Activated CD4-positive, CD25-positive, alpha-beta regulatory T cell treated with anti-CD3 and anti-CD28 coated beads, Interleukin-2, amount 50 U/mL, for 24 hours (primary cell): ENCODE measurements at regions not wholly inside any gene's neighbourhood (a gene's known extent, or its start where the extent isn't known, plus 50 kb on each side); places are given as distances from the start of the nearest gene placed in this dataset.
"Not testable (repeated sequence)": the region's sequence is repeated elsewhere in the genome, so short reads cannot be mapped to it uniquely, and the experiment has no call there.

Experiments
- ATAC-seq, 2 donors: fragments of 150-1000 bp; cut with Tn5 transposase; one replicate each; pipeline ENCODE4 v1.10.0; 2021; ENCODE audit warnings: mild to moderate bottlenecking in 1 of 2, moderate library complexity in 1 of 2

DNA sequence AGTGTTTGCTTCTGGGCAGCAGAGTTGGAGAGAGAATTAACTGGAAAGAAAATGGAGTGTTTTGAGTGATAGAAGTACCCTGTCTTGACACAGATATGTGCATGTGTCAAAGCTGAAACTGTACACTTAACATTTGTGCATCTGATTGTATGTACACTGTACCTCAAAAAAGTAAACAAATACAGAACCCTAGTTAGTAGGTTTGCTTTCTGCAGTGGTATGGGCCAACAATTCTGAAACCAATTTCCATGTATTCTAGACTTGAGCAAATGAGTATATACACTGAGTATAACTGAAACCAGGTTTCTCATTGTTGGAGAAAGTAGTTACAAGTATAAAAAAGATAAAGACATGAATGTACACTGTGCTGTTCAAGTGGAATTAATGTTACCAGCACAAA is 52.4 kb downstream of the ELAPOR2 start:
- no peak for ATAC-seq

DNA sequence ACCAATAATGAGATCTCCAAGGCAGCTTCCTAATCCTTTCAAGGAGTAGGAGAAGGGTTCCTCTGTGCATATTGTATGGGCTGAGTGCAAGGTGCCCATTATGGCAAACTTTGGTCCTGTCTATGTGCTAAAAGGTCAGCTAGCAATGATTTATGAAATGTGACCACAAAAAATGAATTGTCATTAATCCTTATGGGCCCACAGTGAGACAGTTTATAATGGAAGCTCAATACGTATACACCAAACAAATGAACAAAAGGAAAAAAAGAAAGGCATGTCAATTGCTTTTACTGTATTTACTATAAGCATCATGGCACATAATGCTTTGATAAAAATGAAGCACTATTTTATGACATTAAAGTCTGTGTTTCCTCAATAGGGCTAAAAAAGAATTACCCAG is 54.5 kb downstream of the ELAPOR2 start:
- ATAC-seq: no peak

GRCh38 chr7:87003872-87004798 is 55.3 kb downstream of the ELAPOR2 start:
- peak in 1 of 2 donors; percentile 30 for ATAC-seq

GRCh38 chr7:87001214-87001613 is 58.2 kb downstream of the ELAPOR2 start:
- no peak for ATAC-seq

DNA sequence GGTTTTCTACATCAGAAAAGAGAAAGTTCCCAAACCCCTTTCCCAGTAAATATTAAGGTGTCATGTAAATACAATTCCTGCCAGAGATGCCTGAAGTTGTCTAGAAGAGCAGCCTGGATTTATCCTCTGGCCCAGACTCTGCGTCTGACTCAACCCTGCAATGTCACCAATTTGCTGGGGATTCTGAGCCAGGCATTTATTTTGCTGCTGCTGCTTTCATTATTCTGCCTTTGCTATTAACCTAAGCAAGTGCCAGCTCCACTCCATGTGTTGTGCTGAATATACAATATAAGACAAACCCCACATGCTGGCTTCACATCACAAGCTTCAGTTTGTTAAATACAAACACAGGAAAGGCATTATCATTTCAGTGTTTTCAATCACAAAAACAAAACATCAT is 59.1 kb downstream of the ELAPOR2 start:
- no peak for ATAC-seq

- no peak for ATAC-seq
These were observed 59.7 kb downstream of the ELAPOR2 start for GRCh38 chr7:86999750-87000149.

DNA sequence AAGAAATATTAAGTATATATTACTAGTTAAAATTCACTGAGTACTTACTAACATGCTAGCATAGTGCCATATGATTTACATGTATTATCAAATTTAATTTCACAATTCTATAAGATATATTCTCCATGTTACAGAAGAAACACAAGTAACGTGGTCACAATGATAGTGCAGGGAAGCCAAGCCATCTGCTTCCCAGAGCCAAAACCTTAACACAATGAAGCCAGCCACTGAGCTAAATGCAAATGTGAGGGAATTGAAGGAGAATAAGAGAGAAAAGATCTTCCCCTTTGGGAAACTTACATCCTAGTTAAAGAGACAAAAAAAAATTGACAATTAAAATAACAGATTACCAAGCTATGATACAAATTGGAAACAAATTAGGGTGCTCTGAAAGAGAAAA is 63.6 kb downstream of the ELAPOR2 start:
- no peak for ATAC-seq

DNA sequence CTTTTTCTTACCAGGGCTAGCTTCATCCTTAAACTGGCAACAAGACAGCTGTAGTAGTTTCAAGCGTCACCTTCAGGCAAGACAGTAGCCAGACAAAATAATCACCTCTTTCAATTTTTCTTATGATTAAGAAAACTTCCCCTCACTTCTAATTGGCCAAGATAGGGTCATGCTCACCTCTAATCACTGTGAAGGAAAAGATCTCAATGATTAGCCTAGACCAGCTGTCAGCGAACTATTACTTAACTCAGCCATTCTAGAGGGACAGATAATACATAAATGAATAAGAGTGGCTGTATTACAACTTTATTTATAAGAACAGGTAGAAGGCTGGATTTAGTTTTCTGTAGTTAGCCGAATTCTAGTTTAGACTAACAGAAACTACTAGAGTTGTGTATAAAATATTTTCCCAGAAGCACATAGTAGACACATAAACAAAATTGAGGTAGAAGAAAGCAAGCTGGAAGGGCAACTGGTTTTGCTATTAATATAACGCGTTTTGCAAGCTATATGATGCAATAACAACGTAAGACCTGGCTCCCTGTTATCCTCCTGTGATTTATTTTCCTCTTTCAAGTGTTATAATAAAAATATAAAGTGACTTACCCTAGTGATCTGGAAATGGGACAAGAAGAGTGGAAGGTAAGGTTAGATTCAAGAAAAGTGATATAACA is 64.3 kb downstream of the ELAPOR2 start:
- no peak for ATAC-seq

- ATAC-seq: no peak
These were observed 67.7 kb downstream of the ELAPOR2 start for GRCh38 chr7:86991771-86992191.

GRCh38 chr7:86991093-86991769 is 68.2 kb downstream of the ELAPOR2 start:
- ATAC-seq: no peak

DNA sequence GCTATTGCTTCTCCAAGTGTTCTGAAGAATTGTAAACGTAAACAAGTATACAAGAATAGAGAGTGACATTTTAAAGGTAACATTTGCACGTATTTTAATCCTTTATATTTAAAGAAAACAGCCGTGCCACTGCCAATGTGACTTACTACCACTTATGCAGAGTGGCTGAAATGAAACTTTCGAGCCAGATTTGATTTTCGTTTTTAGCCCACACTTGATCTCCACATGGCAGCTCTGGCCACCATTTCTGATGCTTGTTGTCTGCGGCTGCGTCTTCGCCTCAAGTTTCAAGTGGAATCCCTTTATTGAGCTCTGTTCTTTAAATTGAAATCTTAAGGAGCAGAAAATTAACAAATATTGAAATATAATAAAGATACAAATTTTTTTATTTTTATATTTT is 70.0 kb downstream of the ELAPOR2 start:
- ATAC-seq: no peak

DNA sequence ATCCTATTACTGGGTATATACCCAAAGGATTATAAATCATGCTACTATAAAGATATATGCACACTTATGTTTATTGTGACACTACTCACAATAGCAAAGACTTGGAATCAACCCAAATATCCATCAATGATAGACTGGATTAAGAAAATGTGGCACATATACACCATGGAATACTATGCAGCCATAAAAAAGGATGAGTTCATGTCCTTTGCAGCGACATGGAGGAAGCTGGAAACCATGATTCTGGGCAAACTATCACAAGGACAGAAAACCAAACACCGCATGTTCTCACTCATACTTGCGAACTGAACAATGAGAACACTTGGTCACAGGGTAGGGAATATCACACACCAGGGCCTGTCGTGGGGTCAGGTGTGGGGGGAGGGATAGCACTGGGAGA is 71.6 kb downstream of the ELAPOR2 start:
- not testable (repeated sequence) for ATAC-seq

DNA sequence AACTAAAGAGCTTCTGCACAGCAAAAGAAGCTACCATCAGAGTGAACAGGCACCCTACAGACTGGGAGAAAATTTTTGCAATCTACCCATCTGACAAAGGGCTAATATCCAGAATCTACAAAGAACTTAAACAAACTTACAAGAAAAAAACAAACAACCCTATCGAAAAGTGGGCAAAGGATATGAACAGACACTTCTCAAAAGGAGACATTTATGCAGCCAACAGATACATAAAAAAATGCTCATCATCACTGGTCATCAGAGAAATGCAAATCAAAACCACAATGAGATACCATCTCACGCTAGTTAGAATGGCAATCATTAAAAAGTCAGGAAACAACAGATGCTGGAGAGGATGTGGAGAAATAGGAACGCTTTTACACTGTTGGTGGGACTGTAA is 72.1 kb downstream of the ELAPOR2 start:
- not testable (repeated sequence) for ATAC-seq

GRCh38 chr7:86985342-86985741 is 74.1 kb downstream of the ELAPOR2 start:
- not testable (repeated sequence) for ATAC-seq

GRCh38 chr7:86983654-86984053 is 75.8 kb downstream of the ELAPOR2 start:
- ATAC-seq: not testable (repeated sequence)

GRCh38 chr7:86981937-86982336 is 77.5 kb downstream of the ELAPOR2 start:
- ATAC-seq: not testable (repeated sequence)

GRCh38 chr7:86981127-86981526 is 78.3 kb downstream of the ELAPOR2 start:
- no peak for ATAC-seq

DNA sequence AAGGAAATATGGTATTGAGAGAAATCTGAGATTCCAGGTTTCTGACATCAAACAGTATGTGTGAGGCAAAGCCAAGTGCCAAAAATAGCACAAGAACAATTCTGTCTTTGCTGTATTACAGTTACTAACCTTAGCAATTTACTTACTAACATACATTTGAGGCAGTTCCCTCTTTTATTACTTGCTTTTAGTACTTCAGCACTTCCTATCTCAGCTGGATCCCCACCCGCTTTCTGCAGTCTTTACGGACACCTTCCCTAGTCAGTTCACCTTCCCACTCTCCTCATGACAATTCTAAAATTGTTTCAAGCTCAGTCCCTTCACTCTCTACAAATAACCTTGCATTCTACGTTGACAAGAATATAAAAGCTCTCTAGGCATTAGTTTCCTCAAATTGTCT is 79.2 kb downstream of the ELAPOR2 start:
- no peak for ATAC-seq

GRCh38 chr7:86978808-86979506 is 80.5 kb downstream of the ELAPOR2 start:
- ATAC-seq: peak; percentile 96

DNA sequence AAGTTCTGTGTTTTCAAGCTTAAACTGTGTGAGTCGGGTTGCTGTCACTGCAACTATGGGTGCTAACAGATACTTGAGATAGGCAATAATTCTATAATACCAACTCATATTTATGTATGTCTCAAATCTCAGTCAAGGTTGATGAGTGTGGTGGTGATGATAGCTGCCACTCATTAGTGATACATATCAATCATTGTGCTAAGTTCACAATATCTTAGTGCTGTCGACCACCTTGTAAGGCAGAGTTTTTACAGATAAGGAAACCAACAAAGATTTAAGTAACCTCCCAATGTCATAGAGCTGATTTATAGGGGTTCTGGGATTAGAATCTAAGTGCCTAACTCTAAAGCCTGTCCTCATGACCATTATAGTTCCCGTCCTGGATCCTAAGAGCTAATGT is 82.5 kb downstream of the ELAPOR2 start:
- ATAC-seq: no peak

- ATAC-seq: no peak
These were observed 83.5 kb downstream of the ELAPOR2 start for GRCh38 chr7:86975914-86976313.

DNA sequence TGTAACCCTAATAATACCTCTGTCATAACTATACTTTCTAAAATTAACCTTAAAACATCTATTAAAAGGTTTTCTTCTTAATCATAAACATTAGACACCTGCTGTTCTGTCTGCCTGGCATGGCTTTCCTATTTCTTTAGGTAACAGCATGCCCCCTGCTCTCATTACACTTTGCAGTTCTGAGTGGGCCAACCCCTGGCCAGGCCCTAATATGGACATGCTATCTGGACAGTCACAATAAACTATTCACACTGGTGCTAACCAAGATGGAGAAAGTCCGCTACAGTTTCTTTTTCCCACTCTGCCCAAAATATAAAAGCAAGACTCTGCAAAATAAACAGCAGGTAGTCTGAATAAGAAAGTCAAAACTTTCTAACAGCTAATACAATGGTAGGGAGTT is 84.0 kb downstream of the ELAPOR2 start:
- no peak for ATAC-seq

DNA sequence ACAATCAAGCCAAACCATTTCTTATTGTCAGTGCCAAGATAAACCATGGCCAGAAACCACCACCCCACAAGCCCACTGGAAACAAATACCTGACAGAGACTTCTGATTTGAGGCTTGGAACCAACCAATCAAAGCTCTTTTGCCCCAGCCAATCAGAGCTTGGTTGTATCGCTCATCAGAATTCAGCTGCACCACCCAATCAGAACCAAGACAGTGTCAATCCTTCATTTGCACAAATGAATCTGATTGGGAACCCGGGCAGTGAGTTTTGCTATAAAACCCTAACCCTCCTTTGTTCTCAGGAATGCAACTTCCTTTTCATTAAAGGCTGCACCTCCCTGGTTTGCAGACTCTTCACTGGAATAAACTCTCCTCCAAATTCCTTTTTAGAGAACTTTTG is 87.4 kb downstream of the ELAPOR2 start:
- no peak for ATAC-seq
